Stimulated activated CD4-positive, alpha-beta T cell treated with anti-CD3 and anti-CD28 coated beads, Interleukin-2, amount 100 ng/mL, for 4 hours (primary cell): ENCODE measurements at regions not wholly inside any gene's neighbourhood (a gene's known extent, or its start where the extent isn't known, plus 50 kb on each side); places are given as distances from the start of the nearest gene placed in this dataset.

Experiments
- DNase-seq: peaks from one replicate; pipeline ENCODE4 v3.0.0-alpha.2; 2020; ENCODE audit warnings: low read depth

- DNase-seq = no peak
Observed at GRCh38 chr3:18295171-18295920, 129.8 kb downstream of the SATB1 start.

GRCh38 chr3:18290157-18290556 is 135.0 kb downstream of the SATB1 start:
- no peak for DNase-seq

- DNase-seq = no peak
Observed at GRCh38 chr3:18288243-18288642, 136.9 kb downstream of the SATB1 start.

- DNase-seq = no peak
Observed at GRCh38 chr3:18284716-18285115, 140.4 kb downstream of the SATB1 start.

GRCh38 chr3:18283680-18284079 is 141.5 kb downstream of the SATB1 start:
- no peak for DNase-seq

- no peak for DNase-seq
Observed at GRCh38 chr3:18282507-18282906, 142.6 kb downstream of the SATB1 start.

- DNase-seq = no peak
Observed at GRCh38 chr3:18279226-18279737, 145.9 kb downstream of the SATB1 start.

GRCh38 chr3:18264853-18265252 is 160.3 kb downstream of the SATB1 start:
- DNase-seq = no peak

- no peak for DNase-seq
Observed at GRCh38 chr3:18264361-18264760, 160.8 kb downstream of the SATB1 start.

GRCh38 chr3:18258492-18258891 is 166.6 kb downstream of the SATB1 start:
- no peak for DNase-seq

GRCh38 chr3:18252578-18252977 is 172.6 kb downstream of the SATB1 start:
- DNase-seq = no peak

- DNase-seq = no peak
Observed at GRCh38 chr3:18250991-18251390, 174.1 kb downstream of the SATB1 start.

GRCh38 chr3:18249126-18249525 is 176.0 kb downstream of the SATB1 start:
- DNase-seq = no peak

- no peak for DNase-seq
Observed at GRCh38 chr3:18247776-18248310, 177.3 kb downstream of the SATB1 start.

- no peak for DNase-seq
Observed at GRCh38 chr3:18247139-18247695, 177.9 kb downstream of the SATB1 start.

- DNase-seq = no peak
Observed at GRCh38 chr3:18246336-18247060, 178.6 kb downstream of the SATB1 start.

- DNase-seq = no peak
Observed at GRCh38 chr3:18245721-18246120, 179.4 kb downstream of the SATB1 start.

GRCh38 chr3:18241837-18242236 is 183.3 kb downstream of the SATB1 start:
- DNase-seq = no peak

GRCh38 chr3:18239674-18240073 is 185.5 kb downstream of the SATB1 start:
- no peak for DNase-seq

GRCh38 chr3:18238746-18239331 is 186.3 kb downstream of the SATB1 start:
- DNase-seq = no peak

GRCh38 chr3:18238332-18238731 is 186.8 kb downstream of the SATB1 start:
- DNase-seq = no peak

- no peak for DNase-seq
Observed at GRCh38 chr3:18237251-18238005, 187.7 kb downstream of the SATB1 start.
